SU-DHL-6 (cell line): ENCODE measurements at regions not wholly inside any gene's neighbourhood (a gene's known extent, or its start where the extent isn't known, plus 50 kb on each side); places are given as distances from the start of the nearest gene placed in this dataset.

Source experiments
- H2AFZ ChIP-seq: fragments of 200-600 bp; sonication (generic); 2 replicates; pipeline ENCODE4 v1.6.1; 2014; ENCODE audit warnings: low read depth, mild to moderate bottlenecking, moderate library complexity, mixed read lengths, antibody characterized with exemption, low read length; ENCODE audit not compliant: severe bottlenecking
- H3F3A ChIP-seq: fragments of 200-600 bp; shearing (Covaris generic); 2 replicates; pipeline ENCODE4 v1.6.0; 2016; ENCODE audit warnings: antibody characterized with exemption, mild to moderate bottlenecking; ENCODE audit not compliant: insufficient read depth
- H3K27ac ChIP-seq: fragments of 200-600 bp; sonication (generic); 2 replicates; pipeline ENCODE4 v1.5.1; 2016; ENCODE audit warnings: low read depth, mild to moderate bottlenecking, low read length, moderate library complexity, mixed read lengths
- H3K27me3 ChIP-seq: fragments of 200-600 bp; sonication (generic), shearing (Covaris generic); 2 replicates; pipeline ENCODE4 v1.6.0; 2014; ENCODE audit warnings: mild to moderate bottlenecking, low read length
- H3K36me3 ChIP-seq: fragments of 200-600 bp; sonication (generic); 2 replicates; pipeline ENCODE4 v1.6.1; 2014; ENCODE audit warnings: mild to moderate bottlenecking, low read length, mixed read lengths
- H3K4me2 ChIP-seq: fragments of 300-600, 200-600 bp; shearing (Covaris generic), sonication (generic); 2 replicates; pipeline ENCODE4 v1.6.0; 2014; ENCODE audit warnings: low read length, low read depth, mild to moderate bottlenecking; ENCODE audit not compliant: poor library complexity, severe bottlenecking
- H3K4me3 ChIP-seq: fragments of 200-600 bp; sonication (generic); 2 replicates; pipeline ENCODE4 v1.5.1; 2014; ENCODE audit warnings: antibody characterized with exemption, low read length, mild to moderate bottlenecking, mixed read lengths; ENCODE audit not compliant: insufficient read depth, poor library complexity, severe bottlenecking
- H3K79me2 ChIP-seq: fragments of 200-600 bp; sonication (generic); 2 replicates; pipeline ENCODE4 v1.6.1; 2014; ENCODE audit warnings: mild to moderate bottlenecking, low read length, moderate library complexity; ENCODE audit not compliant: insufficient read depth
- H3K9ac ChIP-seq: fragments of 200-600 bp; sonication (generic); 2 replicates; pipeline ENCODE4 v1.7.0; 2014; ENCODE audit warnings: mild to moderate bottlenecking, low read length
- H3K9me2 ChIP-seq: fragments of 200-600 bp; sonication (generic); replicated peaks from 2 replicates; pipeline ENCODE4 v1.6.1; 2014; ENCODE audit warnings: low read length; ENCODE audit not compliant: insufficient read depth
- H3K9me3 ChIP-seq: fragments of 200-600 bp; sonication (generic); 2 replicates; pipeline ENCODE4 v1.6.1; 2014; ENCODE audit warnings: low read length, mixed read lengths; ENCODE audit not compliant: insufficient read depth
- H4K20me1 ChIP-seq: fragments of 200-600 bp; sonication (generic); 2 replicates; pipeline ENCODE4 v1.6.1; 2014; ENCODE audit warnings: low read depth, mild to moderate bottlenecking, antibody characterized with exemption, low read length, moderate library complexity, mixed read lengths
- EZH2phosphoT487 ChIP-seq: fragments of 200-600 bp; sonication (generic), shearing (Covaris generic); conservative IDR thresholded peaks from 2 replicates; pipeline ENCODE4 v1.6.1; 2018; ENCODE audit warnings: mild to moderate bottlenecking, antibody characterized with exemption, low read length, moderate library complexity, mixed read lengths
- TF ChIP-seq, protein P1 (sequence below): fragments of 200-600 bp; sonication (generic); IDR thresholded peaks from one replicate; pipeline ENCODE4 v1.5.1; 2017; ENCODE audit warnings: antibody characterized with exemption, mild to moderate bottlenecking, low read length, moderate library complexity; ENCODE audit not compliant: insufficient read depth, poor library complexity, severe bottlenecking

DNA sequence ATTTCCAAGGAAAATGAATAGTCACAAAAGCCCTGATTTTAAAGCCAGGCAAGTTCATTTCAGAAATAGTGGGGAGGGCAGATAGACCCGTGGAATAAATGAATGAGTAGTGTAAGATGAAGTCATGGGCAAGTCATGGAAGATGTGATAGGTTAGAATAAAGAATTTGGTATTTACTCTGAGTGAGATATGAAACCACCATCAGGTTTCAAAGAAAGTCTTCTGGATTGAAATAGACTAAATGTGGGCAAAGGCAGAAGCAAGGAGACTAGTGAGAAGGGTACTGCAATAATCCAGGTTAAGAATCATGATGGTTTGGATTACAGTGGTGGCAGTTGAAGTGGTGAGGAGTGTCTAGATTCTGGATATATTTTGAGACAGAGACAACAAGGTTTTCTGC, 218.5 kb upstream of the AFF2 start:
- H3F3A ChIP-seq, result no peaks in the 10 kb centered on the region

DNA sequence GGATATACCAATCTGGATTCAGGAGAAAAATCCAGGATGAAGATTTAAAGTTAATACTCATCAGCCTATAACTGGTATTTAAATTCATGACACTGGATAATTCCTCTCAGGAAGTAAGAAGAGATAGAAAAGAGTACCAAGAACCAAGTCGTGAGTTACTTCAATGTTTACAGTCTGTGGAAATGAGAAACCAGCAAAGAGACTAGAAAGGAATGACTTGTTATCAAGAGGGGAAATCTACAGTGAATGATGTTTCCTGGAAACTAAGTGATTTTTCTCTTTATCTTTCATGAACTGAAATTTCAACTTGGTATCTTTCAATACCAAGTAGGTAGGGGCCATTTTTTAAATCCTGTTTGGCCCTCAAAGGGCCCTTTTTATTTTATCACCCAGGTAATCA, 217.9 kb upstream of the AFF2 start:
- TF ChIP-seq EZH2phosphoT487, result no peak
- TF ChIP-seq, protein P1, sequence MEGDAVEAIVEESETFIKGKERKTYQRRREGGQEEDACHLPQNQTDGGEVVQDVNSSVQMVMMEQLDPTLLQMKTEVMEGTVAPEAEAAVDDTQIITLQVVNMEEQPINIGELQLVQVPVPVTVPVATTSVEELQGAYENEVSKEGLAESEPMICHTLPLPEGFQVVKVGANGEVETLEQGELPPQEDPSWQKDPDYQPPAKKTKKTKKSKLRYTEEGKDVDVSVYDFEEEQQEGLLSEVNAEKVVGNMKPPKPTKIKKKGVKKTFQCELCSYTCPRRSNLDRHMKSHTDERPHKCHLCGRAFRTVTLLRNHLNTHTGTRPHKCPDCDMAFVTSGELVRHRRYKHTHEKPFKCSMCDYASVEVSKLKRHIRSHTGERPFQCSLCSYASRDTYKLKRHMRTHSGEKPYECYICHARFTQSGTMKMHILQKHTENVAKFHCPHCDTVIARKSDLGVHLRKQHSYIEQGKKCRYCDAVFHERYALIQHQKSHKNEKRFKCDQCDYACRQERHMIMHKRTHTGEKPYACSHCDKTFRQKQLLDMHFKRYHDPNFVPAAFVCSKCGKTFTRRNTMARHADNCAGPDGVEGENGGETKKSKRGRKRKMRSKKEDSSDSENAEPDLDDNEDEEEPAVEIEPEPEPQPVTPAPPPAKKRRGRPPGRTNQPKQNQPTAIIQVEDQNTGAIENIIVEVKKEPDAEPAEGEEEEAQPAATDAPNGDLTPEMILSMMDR, result no peak
- no peak overlapping the region for H3K9ac ChIP-seq
- no peaks in the 10 kb centered on the region for H3K36me3 ChIP-seq
- H3K9me3 ChIP-seq, result no peaks in the 10 kb centered on the region
- H3K9me2 ChIP-seq, result no peaks in the 10 kb centered on the region
- no peaks in the 10 kb centered on the region for H3F3A ChIP-seq
- no peaks in the 10 kb centered on the region for H3K27me3 ChIP-seq
- H3K79me2 ChIP-seq, result no peaks in the 10 kb centered on the region
- no peak overlapping the region for H3K4me2 ChIP-seq
- no peak overlapping the region for H3K4me3 ChIP-seq
- H2AFZ ChIP-seq, result no peak overlapping the region
- no peak overlapping the region for H3K27ac ChIP-seq
- H4K20me1 ChIP-seq, result no peaks in the 10 kb centered on the region

More for the DNA sequence above, 218.5 kb upstream of the AFF2 start:
- Histone ChIP-seq H3K4me3 (no peak overlapping the region), H3K27me3 (no peaks in the 10 kb centered on the region), H3K9me3 (no peaks in the 10 kb centered on the region), H3K4me2 (no peak overlapping the region), H3K27ac (no peak overlapping the region), H2AFZ (no peak overlapping the region), H3K79me2 (no peaks in the 10 kb centered on the region), H4K20me1 (no peaks in the 10 kb centered on the region), H3K9ac (no peak overlapping the region), H3K9me2 (no peaks in the 10 kb centered on the region), H3K36me3 (no peaks in the 10 kb centered on the region)
- TF ChIP-seq, protein P1, result no peak
- TF ChIP-seq EZH2phosphoT487, result no peak

DNA sequence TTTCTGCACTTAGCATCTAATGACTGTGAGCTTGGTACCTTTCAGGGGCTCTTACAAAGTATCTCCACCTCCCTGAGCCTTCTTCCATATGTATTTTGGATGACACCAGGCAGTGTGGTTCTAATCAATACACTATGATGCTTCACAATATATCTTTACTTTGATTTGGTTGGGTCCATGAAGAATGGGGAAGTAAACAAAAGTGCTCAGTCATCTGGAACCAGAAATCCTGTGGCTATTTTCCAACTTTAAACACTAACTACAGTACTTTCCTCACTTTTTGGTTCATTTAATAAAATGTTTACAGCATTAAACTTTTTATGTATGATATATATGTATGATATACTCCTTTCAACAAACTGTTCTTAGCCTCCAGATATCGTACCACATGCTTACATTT, 216.4 kb upstream of the AFF2 start:
- H3K4me2 ChIP-seq, result no peak overlapping the region
- TF ChIP-seq, protein P1, result no peak
- TF ChIP-seq EZH2phosphoT487, result no peak
- H3K36me3 ChIP-seq, result no peaks in the 10 kb centered on the region
- no peaks in the 10 kb centered on the region for H4K20me1 ChIP-seq
- no peak overlapping the region for H3K27ac ChIP-seq
- no peaks in the 10 kb centered on the region for H3K79me2 ChIP-seq
- no peak overlapping the region for H3K4me3 ChIP-seq
- H3K9ac ChIP-seq, result no peak overlapping the region
- H3K9me3 ChIP-seq, result no peaks in the 10 kb centered on the region
- no peak overlapping the region for H2AFZ ChIP-seq
- H3F3A ChIP-seq, result no peaks in the 10 kb centered on the region
- no peaks in the 10 kb centered on the region for H3K27me3 ChIP-seq
- H3K9me2 ChIP-seq, result no peaks in the 10 kb centered on the region

DNA sequence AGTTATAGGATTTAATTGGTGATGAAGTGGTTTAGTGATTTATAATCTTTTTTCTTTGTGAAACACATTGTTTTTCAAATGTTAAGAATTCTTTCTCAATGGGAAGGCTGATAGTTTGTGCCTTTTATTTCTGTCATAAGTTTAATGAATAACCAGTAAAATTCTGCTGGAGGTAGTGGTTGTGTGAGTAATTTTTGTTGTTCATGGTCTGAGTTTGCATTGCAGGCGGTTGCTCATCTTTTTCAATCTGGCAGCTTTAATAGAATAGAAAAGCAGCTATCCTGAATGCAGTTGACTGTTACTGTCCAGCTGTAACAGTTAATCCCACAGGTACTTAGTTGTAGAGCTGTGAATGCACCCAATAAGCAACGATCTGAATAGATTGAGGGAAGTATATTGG, 215.6 kb upstream of the AFF2 start:
- Histone ChIP-seq H3K9me2 (no peaks in the 10 kb centered on the region), H3K4me3 (no peak overlapping the region), H3K9ac (no peak overlapping the region), H3K36me3 (no peaks in the 10 kb centered on the region), H2AFZ (no peak overlapping the region), H3K4me2 (no peak overlapping the region), H4K20me1 (no peaks in the 10 kb centered on the region), H3K27me3 (no peaks in the 10 kb centered on the region), H3F3A (no peaks in the 10 kb centered on the region), H3K27ac (no peak overlapping the region), H3K9me3 (no peaks in the 10 kb centered on the region), H3K79me2 (no peaks in the 10 kb centered on the region)
- TF ChIP-seq, protein P1, result no peak
- TF ChIP-seq EZH2phosphoT487, result no peak
